Endothelial cell (in vitro differentiated cells): ENCODE measurements at regions not wholly inside any gene's neighbourhood (a gene's known extent, or its start where the extent isn't known, plus 50 kb on each side); places are given as distances from the start of the nearest gene placed in this dataset.
A peak's percentile ranks its signal among the peaks of the same experiment; 100 is the strongest.

Source experiments
- DNase-seq: peaks from one replicate; pipeline ENCODE4 v3.0.0; 2021; ENCODE audit warnings: low spot score
- H3K27ac Mint-ChIP-seq: one replicate; pipeline ENCODE4 v1.8.0; 2021; ENCODE audit warnings: mixed read lengths, inconsistent platforms; ENCODE audit not compliant: unreplicated experiment
- H3K27me3 Mint-ChIP-seq: one replicate; pipeline ENCODE4 v1.8.0; 2021; ENCODE audit warnings: mild to moderate bottlenecking, moderate library complexity, mixed read lengths, inconsistent platforms; ENCODE audit not compliant: unreplicated experiment
- H3K36me3 Mint-ChIP-seq: one replicate; pipeline ENCODE4 v1.8.0; 2021; ENCODE audit warnings: mild to moderate bottlenecking, low read depth, mixed read lengths, inconsistent platforms; ENCODE audit not compliant: unreplicated experiment
- H3K4me1 Mint-ChIP-seq: one replicate; pipeline ENCODE4 v1.8.0; 2021; ENCODE audit warnings: mild to moderate bottlenecking, mixed read lengths, inconsistent platforms; ENCODE audit not compliant: unreplicated experiment
- H3K4me3 Mint-ChIP-seq: one replicate; pipeline ENCODE4 v1.8.0; 2021; ENCODE audit warnings: mild to moderate bottlenecking, mixed read lengths, inconsistent platforms; ENCODE audit not compliant: unreplicated experiment
- H3K9me3 Mint-ChIP-seq: one replicate; pipeline ENCODE4 v1.8.0; 2021; ENCODE audit warnings: mixed read lengths, inconsistent platforms; ENCODE audit not compliant: unreplicated experiment
- TF ChIP-seq, protein P1 (sequence below): fragments of 200-600 bp; sonication (generic); IDR thresholded peaks from one replicate; pipeline ENCODE4 v1.5.0; 2021; ENCODE audit warnings: antibody characterized with exemption; ENCODE audit not compliant: unreplicated experiment

DNA sequence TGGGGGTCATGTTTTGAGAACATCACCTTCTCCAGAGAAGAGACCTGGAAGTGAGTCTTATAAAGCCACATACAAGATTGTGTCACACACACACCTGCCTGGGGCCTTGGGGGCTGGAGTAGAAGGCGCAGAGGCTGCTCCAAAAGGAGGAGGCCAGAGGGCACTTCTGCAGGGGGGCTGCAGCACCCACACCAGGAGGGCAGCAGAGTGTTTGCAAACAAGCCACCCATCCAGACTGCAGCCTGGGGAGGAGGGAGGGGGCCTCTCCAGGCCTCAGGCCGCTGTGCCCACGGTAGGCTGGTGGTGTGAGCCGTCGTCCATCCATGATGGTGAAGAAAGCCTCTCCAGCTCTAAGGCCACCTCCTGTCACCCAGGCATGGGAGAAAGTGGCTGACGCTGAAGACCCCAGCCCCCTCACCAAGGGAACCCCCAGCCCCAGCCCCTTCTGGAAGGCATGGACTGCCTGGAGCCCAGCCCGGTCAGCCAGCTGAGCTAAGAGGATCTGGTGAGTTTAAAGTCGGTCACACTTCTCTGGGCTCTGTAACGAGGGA lies 77.5 kb downstream of the FOXL3 start:
- Mint-ChIP-seq H3K36me3 (peaks cover 2% of the 10 kb centered on the region), H3K27ac (no peak overlapping the region), H3K9me3 (no peaks in the 10 kb centered on the region), H3K27me3 (peaks cover 5% of the 10 kb centered on the region), H3K4me3 (no peak overlapping the region), H3K4me1 (peaks cover 23% of the 10 kb centered on the region)
- no peak for DNase-seq
- TF ChIP-seq, protein P1, sequence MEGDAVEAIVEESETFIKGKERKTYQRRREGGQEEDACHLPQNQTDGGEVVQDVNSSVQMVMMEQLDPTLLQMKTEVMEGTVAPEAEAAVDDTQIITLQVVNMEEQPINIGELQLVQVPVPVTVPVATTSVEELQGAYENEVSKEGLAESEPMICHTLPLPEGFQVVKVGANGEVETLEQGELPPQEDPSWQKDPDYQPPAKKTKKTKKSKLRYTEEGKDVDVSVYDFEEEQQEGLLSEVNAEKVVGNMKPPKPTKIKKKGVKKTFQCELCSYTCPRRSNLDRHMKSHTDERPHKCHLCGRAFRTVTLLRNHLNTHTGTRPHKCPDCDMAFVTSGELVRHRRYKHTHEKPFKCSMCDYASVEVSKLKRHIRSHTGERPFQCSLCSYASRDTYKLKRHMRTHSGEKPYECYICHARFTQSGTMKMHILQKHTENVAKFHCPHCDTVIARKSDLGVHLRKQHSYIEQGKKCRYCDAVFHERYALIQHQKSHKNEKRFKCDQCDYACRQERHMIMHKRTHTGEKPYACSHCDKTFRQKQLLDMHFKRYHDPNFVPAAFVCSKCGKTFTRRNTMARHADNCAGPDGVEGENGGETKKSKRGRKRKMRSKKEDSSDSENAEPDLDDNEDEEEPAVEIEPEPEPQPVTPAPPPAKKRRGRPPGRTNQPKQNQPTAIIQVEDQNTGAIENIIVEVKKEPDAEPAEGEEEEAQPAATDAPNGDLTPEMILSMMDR = no peak

DNA sequence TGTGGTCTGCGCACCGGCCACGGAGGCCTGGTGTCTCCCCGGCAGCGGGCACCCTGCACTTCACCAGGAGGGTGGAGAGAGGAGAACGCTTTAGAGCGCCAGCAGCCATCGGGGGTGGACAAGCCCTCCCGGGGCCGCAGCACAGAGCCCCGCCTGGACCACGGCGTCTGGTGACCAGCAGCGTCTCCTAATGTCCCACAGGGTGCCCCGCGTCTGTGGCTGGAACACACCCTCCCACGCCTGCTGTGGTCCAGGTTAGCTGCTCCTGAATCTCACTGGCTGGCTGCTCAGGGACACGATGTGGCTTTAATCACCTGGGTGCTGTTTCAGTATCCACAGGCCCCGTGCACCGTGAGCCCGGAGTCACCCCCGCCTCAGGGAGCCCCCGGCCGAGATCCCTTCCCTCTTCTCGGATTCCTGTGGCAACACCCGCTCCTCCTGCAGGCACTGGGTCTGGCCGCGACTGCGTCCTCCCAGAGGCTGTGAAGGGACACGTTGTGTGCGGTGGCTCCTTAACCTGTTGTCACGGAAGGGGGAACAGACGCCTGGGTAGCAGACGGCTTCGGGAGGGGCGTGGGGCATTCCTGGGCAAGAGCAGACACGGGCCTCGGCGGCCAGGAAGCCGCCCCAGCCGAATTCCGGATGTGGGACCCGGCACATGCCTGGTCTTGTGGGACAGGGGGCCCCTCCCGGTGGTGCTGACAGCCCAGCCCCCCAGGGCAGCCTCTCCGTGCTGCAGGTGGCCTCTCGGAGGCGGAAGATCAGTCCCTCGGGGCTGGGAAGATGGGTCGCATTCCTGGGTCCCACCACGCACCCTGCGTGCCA lies 78.9 kb downstream of the FOXL3 start:
- no peak overlapping the region for H3K27ac Mint-ChIP-seq
- no peaks in the 10 kb centered on the region for H3K36me3 Mint-ChIP-seq
- TF ChIP-seq, protein P1 = no peak
- no peaks in the 10 kb centered on the region for H3K9me3 Mint-ChIP-seq
- no peak overlapping the region for H3K4me3 Mint-ChIP-seq
- H3K27me3 Mint-ChIP-seq = peaks cover 6% of the 10 kb centered on the region
- peaks cover 11% of the 10 kb centered on the region for H3K4me1 Mint-ChIP-seq
- DNase-seq = no peak

DNA sequence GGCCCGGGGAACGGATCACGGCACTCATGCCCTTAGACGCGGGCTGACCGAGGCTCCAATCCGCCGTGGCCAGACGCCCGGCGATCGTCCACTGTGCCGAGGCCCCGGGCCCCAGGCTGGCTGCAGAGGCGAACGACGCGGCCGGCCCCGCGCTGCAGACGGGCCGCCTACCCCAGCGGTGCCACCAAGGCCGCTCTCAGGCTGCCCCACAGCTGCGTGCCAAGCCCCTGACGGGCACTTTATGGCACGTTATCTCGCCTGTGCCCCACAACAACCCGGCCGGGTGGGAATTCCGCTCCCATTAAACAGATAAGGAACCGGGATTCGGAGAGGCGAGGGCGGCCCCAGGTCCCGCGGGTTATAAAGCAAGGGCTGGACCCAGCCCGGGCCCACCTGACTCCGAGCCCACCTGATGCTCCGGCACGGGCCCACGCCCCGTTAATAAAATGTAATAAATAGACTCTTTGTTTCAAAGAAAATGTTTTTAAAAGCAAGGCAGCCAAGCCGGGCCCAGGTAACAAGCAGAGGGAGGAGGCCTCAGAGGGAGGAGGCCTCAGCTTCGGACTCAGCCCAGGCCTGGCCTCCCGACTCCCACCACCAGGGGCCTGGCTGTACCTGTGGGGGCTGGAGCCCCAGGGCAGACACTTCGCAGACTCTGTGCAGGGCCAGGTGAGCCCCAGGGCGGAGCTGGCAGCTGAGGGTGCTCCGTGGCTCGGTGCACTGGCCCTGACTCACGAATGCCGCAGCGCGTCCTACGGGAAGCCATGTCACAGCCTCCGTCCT lies 79.7 kb downstream of the FOXL3 start:
- DNase-seq = no peak
- H3K36me3 Mint-ChIP-seq = no peaks in the 10 kb centered on the region
- H3K4me1 Mint-ChIP-seq = peaks cover 11% of the 10 kb centered on the region
- H3K27ac Mint-ChIP-seq = no peak overlapping the region
- peaks cover 6% of the 10 kb centered on the region for H3K27me3 Mint-ChIP-seq
- TF ChIP-seq, protein P1 = peak; percentile 22
- no peak overlapping the region for H3K4me3 Mint-ChIP-seq
- no peaks in the 10 kb centered on the region for H3K9me3 Mint-ChIP-seq

DNA sequence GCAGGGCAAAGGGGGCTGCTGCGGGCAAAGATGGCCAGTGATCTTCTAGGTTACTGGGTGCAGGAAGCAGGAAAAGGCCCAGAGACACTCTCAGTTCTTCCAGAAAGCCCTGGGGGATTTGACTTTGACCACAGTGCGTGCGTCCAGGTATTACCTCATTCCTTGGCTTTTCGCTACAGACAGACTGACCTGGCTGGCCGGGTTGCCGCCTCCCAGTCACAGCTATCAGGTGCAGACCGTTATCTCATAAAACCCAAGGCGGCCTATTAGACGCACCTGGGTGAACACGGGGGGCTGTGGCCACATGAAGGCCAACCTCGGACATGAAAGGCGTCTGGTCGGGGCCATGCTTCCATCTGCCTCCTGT lies 80.3 kb downstream of the FOXL3 start:
- H3K27ac Mint-ChIP-seq = no peak overlapping the region
- TF ChIP-seq, protein P1 = no peak
- DNase-seq = no peak
- no peaks in the 10 kb centered on the region for H3K9me3 Mint-ChIP-seq
- peaks cover 6% of the 10 kb centered on the region for H3K27me3 Mint-ChIP-seq
- H3K4me3 Mint-ChIP-seq = no peak overlapping the region
- H3K36me3 Mint-ChIP-seq = no peaks in the 10 kb centered on the region
- peaks cover 11% of the 10 kb centered on the region for H3K4me1 Mint-ChIP-seq

DNA sequence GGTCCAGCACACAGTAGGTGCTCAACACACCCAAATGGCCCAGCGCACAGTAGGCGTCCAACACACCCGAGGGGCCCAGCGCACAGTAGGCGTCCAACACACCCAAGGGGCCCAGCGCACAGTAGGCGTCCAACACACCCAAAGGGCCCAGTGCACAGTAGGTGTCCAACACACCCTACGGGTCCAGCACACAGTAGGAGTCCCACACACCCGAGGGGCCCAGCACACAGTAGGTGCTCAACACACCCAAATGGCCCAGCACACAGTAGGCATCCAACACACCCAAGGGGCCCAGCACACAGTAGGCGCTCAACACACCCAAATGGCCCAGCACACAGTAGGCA lies 80.8 kb downstream of the FOXL3 start:
- no peak for DNase-seq
- Mint-ChIP-seq H3K4me3 (no peak overlapping the region), H3K4me1 (peaks cover 11% of the 10 kb centered on the region), H3K36me3 (no peaks in the 10 kb centered on the region), H3K9me3 (no peaks in the 10 kb centered on the region), H3K27ac (no peak overlapping the region), H3K27me3 (peaks cover 6% of the 10 kb centered on the region)
- TF ChIP-seq, protein P1 = no peak
